ENCODE measurements at regions not wholly inside any gene's neighbourhood (a gene's known extent, or its start where the extent isn't known, plus 50 kb on each side); places are given as distances from the start of the nearest gene placed in this dataset.

- TF ChIP-seq CTCF (IDR thresholded peaks at IDR 0.05 in 4 of 5, conservative IDR thresholded peaks at IDR 0.05 in 1 of 5), result no peak
- TF ChIP-seq POLR2A (IDR thresholded peaks at IDR 0.05), result no peak
Observed at GRCh38 chr11:45079567-45079942, 66.9 kb upstream of the PRDM11 start.
